HG02642 (cell line): ENCODE measurements at regions not wholly inside any gene's neighbourhood (a gene's known extent, or its start where the extent isn't known, plus 50 kb on each side); places are given as distances from the start of the nearest gene placed in this dataset.

Experiments
- ATAC-seq: cut with Tn5 transposase; IDR thresholded peaks from one replicate; pipeline ENCODE4 v1.9.1; 2021; ENCODE audit warnings: mild to moderate bottlenecking; ENCODE audit not compliant: unreplicated experiment, poor library complexity

- ATAC-seq: no peak
These were observed 1148.8 kb downstream of the RAPGEF2 start for GRCh38 chr4:160251522-160252170.

- no peak for ATAC-seq
These were observed 1154.4 kb downstream of the RAPGEF2 start for GRCh38 chr4:160257318-160257717.

GRCh38 chr4:160265014-160265413, 1162.1 kb downstream of the RAPGEF2 start:
- no peak for ATAC-seq

GRCh38 chr4:160265836-160266235, 1163.0 kb downstream of the RAPGEF2 start:
- ATAC-seq: no peak

GRCh38 chr4:160276785-160277325, 1174.0 kb downstream of the RAPGEF2 start:
- ATAC-seq: no peak

GRCh38 chr4:160283081-160283480, 1180.2 kb downstream of the RAPGEF2 start:
- no peak for ATAC-seq

- ATAC-seq: no peak
These were observed 1181.6 kb downstream of the RAPGEF2 start for GRCh38 chr4:160284516-160284915.

GRCh38 chr4:160286051-160286450, 1183.2 kb downstream of the RAPGEF2 start:
- ATAC-seq: no peak

GRCh38 chr4:160296476-160296875, 1193.6 kb downstream of the RAPGEF2 start:
- no peak for ATAC-seq

GRCh38 chr4:160299177-160299576, 1196.3 kb downstream of the RAPGEF2 start:
- no peak for ATAC-seq

- ATAC-seq: no peak
These were observed 1196.7 kb downstream of the RAPGEF2 start for GRCh38 chr4:160299608-160300007.

GRCh38 chr4:160316036-160316435, 1213.2 kb downstream of the RAPGEF2 start:
- no peak for ATAC-seq

GRCh38 chr4:160318567-160319220, 1215.8 kb downstream of the RAPGEF2 start:
- ATAC-seq: no peak

- no peak for ATAC-seq
These were observed 1216.5 kb downstream of the RAPGEF2 start for GRCh38 chr4:160319221-160319867.

GRCh38 chr4:160319868-160320260, 1217.0 kb downstream of the RAPGEF2 start:
- ATAC-seq: no peak

GRCh38 chr4:160326110-160326509, 1223.2 kb downstream of the RAPGEF2 start:
- no peak for ATAC-seq

GRCh38 chr4:160347197-160347596, 1244.3 kb downstream of the RAPGEF2 start:
- ATAC-seq: no peak

GRCh38 chr4:160350944-160351343, 1248.1 kb downstream of the RAPGEF2 start:
- no peak for ATAC-seq

GRCh38 chr4:160352637-160353036, 1249.8 kb downstream of the RAPGEF2 start:
- no peak for ATAC-seq

GRCh38 chr4:160353548-160353947, 1250.7 kb downstream of the RAPGEF2 start:
- no peak for ATAC-seq

GRCh38 chr4:160362478-160362877, 1259.6 kb downstream of the RAPGEF2 start:
- no peak for ATAC-seq
